ENCODE measurements at regions not wholly inside any gene's neighbourhood (a gene's known extent, or its start where the extent isn't known, plus 50 kb on each side); places are given as distances from the start of the nearest gene placed in this dataset.

DNA sequence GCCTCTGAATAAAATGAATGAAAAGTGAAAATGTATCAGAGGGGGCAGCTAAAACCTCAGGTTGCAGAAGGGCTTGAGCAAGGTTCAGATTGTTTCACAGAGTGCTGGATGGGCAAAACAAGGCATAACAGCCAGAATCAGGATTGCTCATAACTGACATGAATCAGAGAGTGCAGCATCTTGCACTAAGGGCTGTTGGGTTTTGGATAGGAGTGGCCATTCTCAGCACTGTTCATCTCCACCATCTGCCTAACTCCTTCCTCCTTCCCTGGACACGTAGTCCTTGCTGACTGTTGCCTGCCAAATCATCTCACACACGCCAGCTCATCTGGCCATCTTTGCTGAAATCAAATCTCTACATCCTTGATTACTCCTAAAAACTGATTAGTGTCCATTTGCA is 75.3 kb upstream of the C1QTNF7 start:
- TF ChIP-seq POLR2AphosphoS5 (IDR thresholded peaks at IDR 0.05; ENCODE audit: low read depth, low read length) (no peak), POLR2A (IDR thresholded peaks at IDR 0.05; ENCODE audit: low read depth, low read length) (no peak)

All from GM12892 (cell line).